ENCODE measurements at regions not wholly inside any gene's neighbourhood (a gene's known extent, or its start where the extent isn't known, plus 50 kb on each side); places are given as distances from the start of the nearest gene placed in this dataset.
A peak's percentile ranks its signal among the peaks of the same experiment; 100 is the strongest.

DNA sequence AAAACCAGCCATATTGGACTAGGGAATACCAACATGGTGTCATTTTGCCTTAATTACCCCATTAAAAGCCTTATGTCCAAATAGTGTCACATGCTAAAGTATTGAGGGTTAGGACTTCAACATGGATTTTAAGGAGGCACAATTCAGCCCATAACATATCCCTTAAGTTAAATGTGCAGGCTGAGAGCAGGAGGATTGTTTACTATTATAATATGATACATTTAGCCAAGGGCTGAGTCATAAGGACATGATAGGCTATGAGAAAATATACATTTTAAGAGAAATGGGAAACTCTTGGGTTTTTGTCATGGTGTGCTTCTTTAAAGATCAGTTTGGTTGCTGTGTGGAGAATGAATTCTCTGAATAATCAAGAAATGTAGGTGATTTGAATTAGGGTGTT, 136.8 kb downstream of the RDH14 start:
- ChIA-PET CTCF (no interaction called here), POLR2A (ENCODE audit: unreplicated experiment) (no interaction called here)
- Histone ChIP-seq H3K27me3 (ENCODE audit: control insufficient read depth, insufficient read depth, low read length) (no peaks in the 10 kb centered on the region), H2AK9ac (replicated peaks; ENCODE audit: low read depth, low read length, poor library complexity) (no peak overlapping the region), H3K9ac (ENCODE audit: low read depth, low read length) (no peak overlapping the region), H2BK5ac (ENCODE audit: low read depth, low read length, poor library complexity, severe bottlenecking) (peak overlapping the region; percentile 12), H3K79me1 (ENCODE audit: low read depth in 1 of 2, low read length in 2 of 2) (no peaks in the 10 kb centered on the region), H4K91ac (ENCODE audit: insufficient read depth, low read depth, low read length) (no peak overlapping the region), H3K4me3 (ENCODE audit: insufficient read depth, low read depth, low read length) (no peak overlapping the region), H3K18ac (ENCODE audit: low read depth, low read length) (no peak overlapping the region), H3K23ac (ENCODE audit: low read depth, low read length) (no peak overlapping the region), H4K5ac (ENCODE audit: low read depth, low read length) (no peak overlapping the region), H4K20me1 (ENCODE audit: insufficient read depth, low read length) (no peaks in the 10 kb centered on the region), H3K9me1 (ENCODE audit: insufficient read depth, low read length) (peaks cover 3% of the 10 kb centered on the region; the same call in 1 of the 2 replicates), H3K14ac (replicated peaks; ENCODE audit: low read depth, low read length) (no peak overlapping the region), H2AFZ (replicated peaks; ENCODE audit: low read length, poor library complexity) (no peak overlapping the region), H2AK5ac (ENCODE audit: low read depth, low read length) (no peak overlapping the region; the same call in 1 of the 2 replicates), H2BK15ac (ENCODE audit: low read depth, low read length) (0 out of 3 replicates have a peak overlapping the region, but pooled peaks have one; percentile 19), H3K9me3 (ENCODE audit: control insufficient read depth, insufficient read depth, low read length) (no peaks in the 10 kb centered on the region), H3K27ac (ENCODE audit: insufficient read depth, low read length) (peak overlapping the region; percentile 44; the same call in 1 of the 2 replicates), H2BK120ac (ENCODE audit: low read depth, low read length) (0 out of 2 replicates have a peak overlapping the region, but pooled peaks have one; percentile 10), H2BK20ac (ENCODE audit: low read depth, low read length) (no peak overlapping the region; the same call in 1 of the 2 replicates), H3K4me1 (ENCODE audit: control insufficient read depth, insufficient read depth, low read length) (peaks cover 9% of the 10 kb centered on the region), H3K4me2 (ENCODE audit: low read depth, low read length) (no peak overlapping the region), H3K56ac (ENCODE audit: extremely low read depth, insufficient read depth, low read length) (no peak overlapping the region), H4K8ac (ENCODE audit: low read depth in 2 of 2, low read length in 2 of 2) (no peak overlapping the region), H3K4ac (ENCODE audit: low read depth, low read length) (no peak overlapping the region), H3K36me3 (ENCODE audit: control insufficient read depth, insufficient read depth, low read length) (no peaks in the 10 kb centered on the region)
- in situ Hi-C loops (cut with MboI; ENCODE audit: low sequenced_read_pairs) (no loop called here), dilution Hi-C loops (cut with HindIII; ENCODE audit: low sequenced_read_pairs, unreplicated experiment) (no loop called here), intact Hi-C loops (cut with micrococcal nuclease) (no loop called here)
- ATAC-seq (ENCODE audit: low read depth): peak; percentile 90
- no TSS peak for BruUV-seq (replicated peaks)
- 0 out of 2 replicates have a peak, but pooled peaks have one; percentile 17 for TF ChIP-seq FOS (IDR thresholded peaks at IDR 0.05; ENCODE audit: low read depth, low read length)
- TF ChIP-seq, protein P1, sequence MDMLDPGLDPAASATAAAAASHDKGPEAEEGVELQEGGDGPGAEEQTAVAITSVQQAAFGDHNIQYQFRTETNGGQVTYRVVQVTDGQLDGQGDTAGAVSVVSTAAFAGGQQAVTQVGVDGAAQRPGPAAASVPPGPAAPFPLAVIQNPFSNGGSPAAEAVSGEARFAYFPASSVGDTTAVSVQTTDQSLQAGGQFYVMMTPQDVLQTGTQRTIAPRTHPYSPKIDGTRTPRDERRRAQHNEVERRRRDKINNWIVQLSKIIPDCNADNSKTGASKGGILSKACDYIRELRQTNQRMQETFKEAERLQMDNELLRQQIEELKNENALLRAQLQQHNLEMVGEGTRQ (IDR thresholded peaks at IDR 0.05; ENCODE audit: low read depth, low read length): no peak
- peak; percentile 70 for DNase-seq

Data from IMR-90 (cell line).